SH-SY5Y (cell line): ENCODE measurements at regions not wholly inside any gene's neighbourhood (a gene's known extent, or its start where the extent isn't known, plus 50 kb on each side); places are given as distances from the start of the nearest gene placed in this dataset.

ENCODE experiments used
- GATA2 ChIP-seq: IDR thresholded peaks from 2 replicates; pipeline ENCODE4 v1.6.1; 2011; ENCODE audit warnings: mild to moderate bottlenecking, low read depth, low read length
- GATA3 ChIP-seq: IDR thresholded peaks from 2 replicates; pipeline ENCODE4 v1.6.1; 2011; ENCODE audit warnings: low read depth, mild to moderate bottlenecking, low read length, moderate library complexity

- no peak for TF ChIP-seq GATA2
- TF ChIP-seq GATA3, result no peak
Observed at GRCh38 chr11:22928207-22928917, 68.1 kb upstream of the CCDC179 start.
